ENCODE measurements at regions not wholly inside any gene's neighbourhood (a gene's known extent, or its start where the extent isn't known, plus 50 kb on each side); places are given as distances from the start of the nearest gene placed in this dataset.
"Not testable (repeated sequence)": the region's sequence is repeated elsewhere in the genome, so short reads cannot be mapped to it uniquely, and the experiment has no call there.

DNA sequence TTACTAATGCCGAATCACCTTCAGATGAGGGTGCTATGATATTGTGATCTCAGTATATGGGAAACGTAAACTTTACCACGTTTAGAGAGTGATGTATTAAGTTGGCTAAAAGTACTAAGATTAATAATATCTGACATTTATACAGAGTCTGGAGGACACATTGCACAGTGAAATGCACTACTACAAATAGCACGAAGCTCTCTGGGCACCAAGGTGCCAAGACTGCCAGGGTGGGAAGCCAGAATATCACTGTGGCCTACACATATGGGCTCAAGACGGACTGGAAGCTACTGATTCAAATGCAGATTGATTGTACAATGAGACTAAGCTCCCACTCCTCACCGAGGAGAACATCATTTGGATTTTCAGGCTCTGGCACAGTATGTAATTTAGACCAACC lies 113.3 kb upstream of the LIPC start:
- in situ Hi-C loops (cut with MboI; ENCODE audit: low sequenced_read_pairs): no loop called here

- in situ Hi-C loops (cut with MboI; ENCODE audit: low sequenced_read_pairs): no loop called here
Observed at GRCh38 chr15:58321034-58321433, 110.8 kb upstream of the LIPC start.

- in situ Hi-C loops (cut with MboI; ENCODE audit: low sequenced_read_pairs): no loop called here
Observed at GRCh38 chr15:58322253-58322652, 109.5 kb upstream of the LIPC start.

DNA sequence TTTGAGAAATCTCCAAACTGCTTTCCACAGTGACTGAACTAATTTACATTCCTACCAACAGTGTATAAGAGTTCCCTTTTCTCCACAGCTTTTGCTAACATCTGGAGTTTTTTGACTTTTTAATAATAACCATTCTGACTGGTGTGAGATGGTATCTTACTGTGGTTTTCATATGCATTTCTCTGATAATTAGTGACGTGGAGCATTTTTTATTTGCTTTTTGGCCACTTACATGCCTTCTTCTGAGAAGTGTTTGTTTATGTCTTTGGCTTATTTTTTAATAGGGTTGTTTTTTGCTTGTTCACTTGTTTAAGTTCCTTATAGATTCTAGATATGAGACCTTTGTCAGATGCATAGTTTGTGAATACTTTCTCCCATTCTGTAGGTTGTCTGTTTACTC lies 108.5 kb upstream of the LIPC start:
- in situ Hi-C loops (cut with MboI; ENCODE audit: low sequenced_read_pairs): not testable (repeated sequence)

GRCh38 chr15:58324533-58324932 lies 107.3 kb upstream of the LIPC start:
- in situ Hi-C loops (cut with MboI; ENCODE audit: low sequenced_read_pairs): no loop called here

DNA sequence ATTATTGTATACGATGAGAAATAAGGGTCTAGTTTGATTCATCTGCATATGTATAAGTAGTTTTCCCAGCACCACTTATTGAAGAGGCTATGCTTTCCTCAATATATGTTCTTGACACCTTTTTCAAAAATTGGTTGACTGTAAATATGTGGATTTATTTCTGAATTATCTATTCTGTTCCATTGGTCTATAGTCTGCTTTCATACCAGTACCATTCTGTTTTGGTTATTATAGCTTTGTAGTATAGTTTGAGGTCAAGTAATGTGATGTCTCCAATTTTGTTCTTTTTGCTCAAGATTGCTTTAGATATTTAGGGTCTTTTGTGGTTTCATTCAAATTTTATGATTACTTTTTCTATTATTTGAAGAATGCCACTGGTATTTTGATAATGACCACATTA lies 103.8 kb upstream of the LIPC start:
- in situ Hi-C loops (cut with MboI; ENCODE audit: low sequenced_read_pairs): no loop called here

DNA sequence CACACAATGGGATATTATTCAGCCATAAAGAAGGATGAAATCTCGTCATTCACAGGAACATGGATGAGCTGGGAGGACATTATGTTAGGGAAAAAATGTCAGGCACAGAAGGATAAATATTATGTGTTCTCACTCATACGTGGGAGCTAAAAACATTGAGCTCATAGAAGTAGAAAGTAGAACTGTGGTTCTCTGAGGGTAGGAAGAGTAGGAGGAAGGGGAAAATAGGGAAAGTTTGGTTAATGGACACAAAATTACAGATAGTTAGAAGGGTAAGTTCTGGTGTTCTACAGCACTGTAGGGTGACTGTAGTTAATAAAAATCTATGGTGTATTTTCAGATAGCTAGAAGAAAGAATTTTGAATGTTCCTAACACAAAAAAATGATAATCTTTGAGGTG lies 102.6 kb upstream of the LIPC start:
- in situ Hi-C loops (cut with MboI; ENCODE audit: low sequenced_read_pairs): no loop called here

GRCh38 chr15:58329781-58330671 lies 101.8 kb upstream of the LIPC start:
- in situ Hi-C loops (cut with MboI; ENCODE audit: low sequenced_read_pairs): no loop called here

- in situ Hi-C loops (cut with MboI; ENCODE audit: low sequenced_read_pairs): no loop called here
Observed at GRCh38 chr15:58330741-58331559, 100.8 kb upstream of the LIPC start.

GRCh38 chr15:58331560-58331912 lies 100.3 kb upstream of the LIPC start:
- in situ Hi-C loops (cut with MboI; ENCODE audit: low sequenced_read_pairs): no loop called here

GRCh38 chr15:58331913-58332675 lies 99.7 kb upstream of the LIPC start:
- in situ Hi-C loops (cut with MboI; ENCODE audit: low sequenced_read_pairs): no loop called here

GRCh38 chr15:58332676-58333400 lies 99.0 kb upstream of the LIPC start:
- in situ Hi-C loops (cut with MboI; ENCODE audit: low sequenced_read_pairs): no loop called here

GRCh38 chr15:58334803-58335202 lies 97.0 kb upstream of the LIPC start:
- in situ Hi-C loops (cut with MboI; ENCODE audit: low sequenced_read_pairs): no loop called here

DNA sequence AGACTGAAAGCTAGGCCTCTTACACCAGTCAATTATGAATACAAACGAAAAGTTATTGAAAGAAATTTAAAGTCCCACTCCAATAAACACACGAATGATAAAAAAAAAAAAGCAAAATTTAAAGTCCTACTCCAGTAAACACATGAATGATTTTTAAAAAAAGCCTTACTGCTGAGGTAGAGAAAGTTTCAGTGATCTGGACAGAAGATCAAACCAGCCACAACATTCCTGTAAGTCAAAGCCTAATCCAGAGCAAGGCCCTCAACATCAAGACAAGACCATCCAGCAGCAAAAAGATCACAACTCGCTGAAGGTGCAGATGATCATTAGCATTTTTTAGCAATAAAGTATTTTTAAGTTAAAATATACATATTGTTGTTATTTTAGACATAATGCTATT lies 95.6 kb upstream of the LIPC start:
- in situ Hi-C loops (cut with MboI; ENCODE audit: low sequenced_read_pairs): no loop called here

DNA sequence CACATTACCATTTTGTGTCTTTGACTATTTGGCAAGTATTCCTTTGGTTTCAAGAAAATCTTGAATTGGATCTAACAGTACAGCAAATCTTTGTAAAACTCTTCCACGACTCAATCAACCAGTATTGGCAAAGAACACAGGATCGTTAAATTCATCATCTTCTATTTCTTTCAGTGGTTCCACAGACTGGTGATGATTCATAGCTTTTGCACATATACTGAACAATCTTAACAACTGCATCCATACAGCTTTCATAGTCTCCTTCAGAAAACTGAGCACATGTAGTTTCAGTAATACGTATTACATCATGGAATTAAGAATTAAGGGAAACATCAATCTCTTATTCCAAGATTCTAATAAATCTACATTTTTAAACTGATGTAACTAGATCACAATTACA lies 91.6 kb upstream of the LIPC start:
- in situ Hi-C loops (cut with MboI; ENCODE audit: low sequenced_read_pairs): no loop called here

DNA sequence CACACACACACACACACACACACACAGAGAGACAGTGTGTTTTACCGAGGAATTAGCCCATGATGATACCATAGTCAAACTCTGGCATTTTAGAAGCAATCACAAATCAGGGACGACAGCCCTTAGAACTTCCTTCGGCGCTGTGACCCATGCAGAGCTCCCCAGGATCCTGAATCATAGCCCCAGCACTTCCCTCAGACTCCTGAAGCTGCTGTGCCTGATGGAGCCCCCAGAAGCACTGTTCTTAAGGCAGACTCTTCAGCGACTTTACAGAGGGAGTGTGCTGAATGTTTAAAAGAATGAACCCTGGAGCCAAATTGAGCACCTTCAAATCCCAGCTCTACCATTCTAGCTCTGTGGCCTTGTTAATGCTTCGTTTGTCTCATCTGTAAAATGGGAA lies 89.3 kb upstream of the LIPC start:
- in situ Hi-C loops (cut with MboI; ENCODE audit: low sequenced_read_pairs): no loop called here

DNA sequence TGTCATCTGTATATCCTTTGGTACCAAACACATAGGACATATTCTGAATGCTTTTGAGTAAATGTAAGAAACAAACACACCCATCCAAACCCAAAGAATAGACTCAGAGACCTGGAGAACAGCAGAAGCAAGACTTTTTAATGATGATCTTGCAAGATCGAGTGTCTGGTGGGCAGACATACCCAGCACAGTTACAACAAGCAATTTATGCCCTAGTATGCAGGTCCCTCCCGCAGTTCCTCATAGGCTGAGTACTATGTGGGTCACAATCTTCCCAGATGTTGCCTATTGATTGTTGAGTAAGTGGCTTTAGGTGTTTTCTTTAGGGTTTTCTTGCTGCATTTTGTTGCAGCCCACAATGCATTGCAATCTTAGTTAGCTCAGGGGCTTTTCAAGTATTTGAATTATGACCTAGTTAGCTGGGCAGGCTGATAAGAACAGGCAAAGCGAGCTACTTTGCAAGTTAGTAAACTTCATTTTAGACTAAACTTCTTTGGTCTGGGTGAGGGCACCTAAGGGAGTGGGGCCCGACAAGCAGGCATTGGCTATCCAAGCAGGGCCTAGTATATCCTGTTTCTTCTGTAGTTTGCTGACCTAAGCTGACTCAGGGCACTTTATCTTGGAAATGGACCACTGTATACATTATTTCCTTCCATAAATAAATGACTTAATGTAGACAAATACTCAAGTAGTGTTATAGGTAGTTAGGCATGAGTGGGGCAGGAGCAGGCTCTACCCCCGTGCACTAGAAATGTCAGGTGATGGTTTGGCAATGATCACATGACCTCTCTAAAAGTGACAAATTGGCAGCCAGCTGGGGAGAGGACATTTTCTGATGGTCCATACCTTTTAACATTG lies 87.3 kb upstream of the LIPC start:
- in situ Hi-C loops (cut with MboI; ENCODE audit: low sequenced_read_pairs): no loop called here

GRCh38 chr15:58346361-58346760 lies 85.4 kb upstream of the LIPC start:
- in situ Hi-C loops (cut with MboI; ENCODE audit: low sequenced_read_pairs): no loop called here

- in situ Hi-C loops (cut with MboI; ENCODE audit: low sequenced_read_pairs): no loop called here
Observed at GRCh38 chr15:58348095-58348812, 83.5 kb upstream of the LIPC start.

Data from HL-60/S4 (cell line).